DOHH2 (cell line): ENCODE measurements at regions not wholly inside any gene's neighbourhood (a gene's known extent, or its start where the extent isn't known, plus 50 kb on each side); places are given as distances from the start of the nearest gene placed in this dataset.

Source experiments
- H3F3A ChIP-seq: fragments of 200-600 bp; sonication (generic), shearing (Covaris generic); 2 replicates; pipeline ENCODE4 v1.6.0; 2016; ENCODE audit warnings: antibody characterized with exemption, mild to moderate bottlenecking; ENCODE audit not compliant: control insufficient read depth, insufficient read depth
- H3K27ac ChIP-seq: fragments of 200-600 bp; sonication (generic); 2 replicates; pipeline ENCODE4 v1.5.1; 2014; ENCODE audit warnings: low read depth, mild to moderate bottlenecking, low read length, moderate library complexity
- H3K27me3 ChIP-seq: fragments of 200-600 bp; sonication (generic); 2 replicates; pipeline ENCODE4 v1.6.1; 2014; ENCODE audit warnings: mild to moderate bottlenecking, low read length, mixed read lengths; ENCODE audit not compliant: control insufficient read depth
- H3K36me3 ChIP-seq: fragments of 200-600 bp; sonication (generic); 2 replicates; pipeline ENCODE4 v1.6.1; 2014; ENCODE audit warnings: mild to moderate bottlenecking, low read length, moderate library complexity, mixed read lengths; ENCODE audit not compliant: control insufficient read depth
- H3K4me1 ChIP-seq: fragments of 200-600 bp; sonication (generic); 2 replicates; pipeline ENCODE4 v1.6.1; 2014; ENCODE audit warnings: mild to moderate bottlenecking, low read length, mixed read lengths; ENCODE audit not compliant: control insufficient read depth
- H3K4me2 ChIP-seq: fragments of 200-600 bp; sonication (generic); 2 replicates; pipeline ENCODE4 v1.6.0; 2014; ENCODE audit warnings: mild to moderate bottlenecking, low read length, moderate library complexity
- H3K4me3 ChIP-seq: fragments of 200-600 bp; sonication (generic); 2 replicates; pipeline ENCODE4 v1.5.1; 2014; ENCODE audit warnings: mild to moderate bottlenecking, low read length, mixed read lengths
- H3K79me2 ChIP-seq: fragments of 200-600 bp; sonication (generic); 2 replicates; pipeline ENCODE4 v1.6.1; 2014; ENCODE audit warnings: mild to moderate bottlenecking, low read length, mixed read lengths; ENCODE audit not compliant: control insufficient read depth
- H3K9me2 ChIP-seq: fragments of 200-600 bp; sonication (generic); replicated peaks from 2 replicates; pipeline ENCODE4 v1.6.1; 2014; ENCODE audit warnings: mild to moderate bottlenecking, low read length, mixed read lengths; ENCODE audit not compliant: control insufficient read depth
- H3K9me3 ChIP-seq: fragments of 200-600 bp; sonication (generic); 2 replicates; pipeline ENCODE4 v1.6.1; 2014; ENCODE audit warnings: antibody characterized with exemption, low read length, mixed read lengths; ENCODE audit not compliant: control insufficient read depth, insufficient read depth
- H4K20me1 ChIP-seq: fragments of 200-600 bp; sonication (generic); 2 replicates; pipeline ENCODE4 v1.6.0; 2014; ENCODE audit warnings: low read depth, mild to moderate bottlenecking, antibody characterized with exemption, low read length, moderate library complexity; ENCODE audit not compliant: control insufficient read depth, insufficient read depth
- CTCF ChIP-seq: fragments of 200-600 bp; sonication (generic); IDR thresholded peaks from one replicate; pipeline ENCODE4 v1.5.1; 2014; ENCODE audit warnings: antibody characterized with exemption, mild to moderate bottlenecking, low read depth, low read length; ENCODE audit not compliant: poor library complexity, severe bottlenecking
- EZH2phosphoT487 ChIP-seq: fragments of 200-600 bp; sonication (generic); IDR thresholded peaks from 2 replicates; pipeline ENCODE4 v1.6.1; 2017; ENCODE audit warnings: borderline replicate concordance, mild to moderate bottlenecking, antibody characterized with exemption, low read length, moderate library complexity, mixed read lengths

- Histone ChIP-seq H3K4me1 (no peaks in the 10 kb centered on the region), H3K9me2 (no peaks in the 10 kb centered on the region), H3K4me3 (no peak overlapping the region), H3F3A (no peaks in the 10 kb centered on the region), H4K20me1 (no peaks in the 10 kb centered on the region), H3K36me3 (no peaks in the 10 kb centered on the region), H3K27ac (no peak overlapping the region), H3K4me2 (no peak overlapping the region), H3K9me3 (no peaks in the 10 kb centered on the region), H3K79me2 (no peaks in the 10 kb centered on the region), H3K27me3 (no peaks in the 10 kb centered on the region)
- TF ChIP-seq EZH2phosphoT487: no peak
- no peak for TF ChIP-seq CTCF
Measured at GRCh38 chr11:69874178-69874983, 55.2 kb upstream of the FGF3 start.

GRCh38 chr11:69874984-69875624, 55.9 kb upstream of the FGF3 start:
- no peaks in the 10 kb centered on the region for H3K9me3 ChIP-seq
- H3K27ac ChIP-seq: no peak overlapping the region
- no peaks in the 10 kb centered on the region for H3K9me2 ChIP-seq
- H3F3A ChIP-seq: no peaks in the 10 kb centered on the region
- no peaks in the 10 kb centered on the region for H3K79me2 ChIP-seq
- H3K4me3 ChIP-seq: no peak overlapping the region
- no peak for TF ChIP-seq EZH2phosphoT487
- no peak for TF ChIP-seq CTCF
- H3K36me3 ChIP-seq: no peaks in the 10 kb centered on the region
- no peaks in the 10 kb centered on the region for H3K27me3 ChIP-seq
- no peak overlapping the region for H3K4me2 ChIP-seq
- H3K4me1 ChIP-seq: no peaks in the 10 kb centered on the region
- no peaks in the 10 kb centered on the region for H4K20me1 ChIP-seq

GRCh38 chr11:69876013-69876412, 56.8 kb upstream of the FGF3 start:
- Histone ChIP-seq H3K4me1 (no peaks in the 10 kb centered on the region), H3K9me2 (no peaks in the 10 kb centered on the region), H4K20me1 (no peaks in the 10 kb centered on the region), H3K4me3 (no peak overlapping the region), H3K36me3 (no peaks in the 10 kb centered on the region), H3K79me2 (no peaks in the 10 kb centered on the region), H3K27ac (no peak overlapping the region), H3K4me2 (no peak overlapping the region), H3F3A (no peaks in the 10 kb centered on the region), H3K27me3 (no peaks in the 10 kb centered on the region), H3K9me3 (no peaks in the 10 kb centered on the region)
- TF ChIP-seq CTCF: no peak
- no peak for TF ChIP-seq EZH2phosphoT487
